ENCODE measurements at regions not wholly inside any gene's neighbourhood (a gene's known extent, or its start where the extent isn't known, plus 50 kb on each side); places are given as distances from the start of the nearest gene placed in this dataset.
"Not testable (repeated sequence)": the region's sequence is repeated elsewhere in the genome, so short reads cannot be mapped to it uniquely, and the experiment has no call there.

DNA sequence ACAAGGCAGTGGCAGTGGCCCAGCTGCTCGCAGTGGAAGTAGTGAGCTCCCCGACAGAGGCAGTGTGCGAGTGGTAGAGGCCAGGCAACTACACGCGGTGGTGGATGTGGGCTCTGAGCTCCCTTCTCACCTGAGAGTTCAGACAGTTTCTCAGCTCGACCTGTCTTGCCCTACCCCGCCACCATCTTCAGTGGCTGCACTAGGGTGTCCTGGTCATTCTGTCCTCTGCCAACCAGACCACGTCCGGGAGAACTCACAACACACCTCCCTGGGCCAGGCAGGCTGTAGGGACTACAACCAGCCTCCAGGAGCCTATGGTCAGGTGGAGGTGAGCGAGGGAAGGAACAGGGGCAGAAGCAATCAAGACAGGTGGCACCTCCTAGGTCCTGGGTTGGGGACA, 106.3 kb upstream of the SMAD3 start:
- in situ Hi-C loops (cut with MboI; ENCODE audit: low sequenced_read_pairs) = no loop called here

GRCh38 chr15:66959875-66960274, 105.5 kb upstream of the SMAD3 start:
- in situ Hi-C loops (cut with MboI; ENCODE audit: low sequenced_read_pairs) = no loop called here

GRCh38 chr15:66960519-66960918, 104.9 kb upstream of the SMAD3 start:
- in situ Hi-C loops (cut with MboI; ENCODE audit: low sequenced_read_pairs) = no loop called here

- in situ Hi-C loops (cut with MboI; ENCODE audit: low sequenced_read_pairs) = no loop called here
Measured at GRCh38 chr15:66961407-66961884, 104.0 kb upstream of the SMAD3 start.

GRCh38 chr15:66961901-66962300, 103.5 kb upstream of the SMAD3 start:
- in situ Hi-C loops (cut with MboI; ENCODE audit: low sequenced_read_pairs) = no loop called here

DNA sequence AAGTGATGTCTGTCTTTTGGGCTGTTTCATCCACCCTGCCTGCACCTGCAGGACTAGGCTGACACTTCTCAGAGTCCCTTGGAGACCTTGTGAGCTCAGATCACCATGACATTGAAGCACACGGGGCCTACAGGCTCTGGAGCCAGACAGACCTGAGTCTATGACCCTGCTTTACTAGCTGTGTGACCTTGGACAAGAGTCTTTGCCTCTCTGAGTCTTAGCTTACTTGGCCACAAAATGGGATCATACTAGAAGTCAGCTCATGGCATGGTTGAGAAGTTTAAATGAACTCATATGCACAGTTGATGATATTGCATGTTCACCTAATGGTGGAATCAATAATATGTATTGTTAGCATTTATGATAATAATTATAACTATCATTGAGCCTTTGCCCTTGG, 102.9 kb upstream of the SMAD3 start:
- in situ Hi-C loops (cut with MboI; ENCODE audit: low sequenced_read_pairs) = no loop called here

DNA sequence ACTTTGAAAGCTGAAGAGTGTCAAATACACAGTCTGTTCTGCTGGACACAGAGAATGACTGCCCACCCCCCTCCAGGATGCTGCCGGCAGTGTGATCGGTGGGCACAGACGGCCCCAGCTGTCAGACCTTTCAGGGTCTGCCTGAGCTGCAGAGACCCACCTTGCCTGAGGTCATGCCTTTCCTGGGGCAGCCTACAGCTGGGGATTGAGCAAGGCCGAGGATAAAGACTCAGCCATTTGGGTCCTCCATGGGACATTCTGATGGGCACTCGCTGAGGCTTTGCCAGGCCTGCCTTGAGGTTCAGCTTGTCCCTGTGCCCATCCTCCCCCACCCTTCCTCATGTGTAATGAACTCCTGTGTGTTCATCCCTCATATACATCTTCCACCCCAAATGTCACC, 102.3 kb upstream of the SMAD3 start:
- in situ Hi-C loops (cut with MboI; ENCODE audit: low sequenced_read_pairs) = no loop called here

- in situ Hi-C loops (cut with MboI; ENCODE audit: low sequenced_read_pairs) = no loop called here
Measured at GRCh38 chr15:66963710-66964109, 101.7 kb upstream of the SMAD3 start.

- in situ Hi-C loops (cut with MboI; ENCODE audit: low sequenced_read_pairs) = no loop called here
Measured at GRCh38 chr15:66964111-66964738, 101.2 kb upstream of the SMAD3 start.

DNA sequence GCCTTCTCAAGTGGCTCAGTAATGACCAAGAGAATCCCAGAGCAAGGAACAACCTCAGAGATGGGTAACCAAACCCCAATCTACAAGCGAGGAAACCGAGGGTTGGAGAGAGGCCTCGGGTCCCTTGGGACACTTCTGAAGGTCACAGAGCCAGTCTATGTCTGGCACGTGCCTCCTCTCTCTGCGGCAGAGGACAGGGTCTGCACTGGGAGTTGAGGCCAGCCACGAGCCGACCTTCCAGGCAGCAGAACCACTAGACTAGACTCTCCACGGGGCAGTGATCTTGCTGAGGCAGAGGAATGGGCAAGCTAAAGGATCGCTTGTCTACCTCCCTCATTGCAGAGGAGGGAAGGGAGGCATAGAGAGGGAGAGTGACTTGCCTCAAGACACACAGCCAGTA, 100.6 kb upstream of the SMAD3 start:
- in situ Hi-C loops (cut with MboI; ENCODE audit: low sequenced_read_pairs) = no loop called here

DNA sequence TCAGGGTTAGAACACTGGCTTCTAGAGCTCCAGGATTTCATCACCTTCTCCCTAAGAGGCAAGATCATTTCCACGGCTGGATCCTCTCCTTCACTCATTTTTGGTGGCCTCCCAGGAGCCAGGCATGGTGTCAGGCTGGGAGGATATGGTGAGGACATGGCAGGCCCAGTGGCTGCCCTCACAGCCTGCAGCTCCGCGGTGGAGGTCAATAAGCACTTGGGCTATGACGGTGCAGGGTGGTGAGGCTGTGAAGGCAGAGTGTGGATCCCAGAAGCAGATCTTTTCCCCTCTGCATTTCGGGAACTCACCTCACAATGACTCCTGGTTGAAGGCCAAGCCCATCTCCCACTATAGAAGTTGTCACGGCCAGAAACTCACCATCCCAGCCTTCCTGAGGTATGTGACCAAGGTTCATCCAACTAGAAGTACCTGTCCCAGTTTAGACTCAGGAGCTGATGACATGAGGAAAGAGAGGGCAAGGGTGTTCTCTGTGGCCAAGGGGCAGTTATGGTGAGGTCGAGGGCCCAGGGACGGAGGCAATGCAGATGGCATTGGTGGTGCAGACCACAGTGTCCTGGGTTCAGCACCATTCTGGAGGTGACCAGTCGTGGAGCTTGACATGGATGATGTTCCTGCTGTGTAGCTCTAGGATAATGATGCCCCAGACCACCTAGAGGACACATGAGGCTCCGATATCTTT, 100.1 kb upstream of the SMAD3 start:
- in situ Hi-C loops (cut with MboI; ENCODE audit: low sequenced_read_pairs) = no loop called here

GRCh38 chr15:66966256-66966655, 99.1 kb upstream of the SMAD3 start:
- in situ Hi-C loops (cut with MboI; ENCODE audit: low sequenced_read_pairs) = no loop called here

- in situ Hi-C loops (cut with MboI; ENCODE audit: low sequenced_read_pairs) = no loop called here
Measured at GRCh38 chr15:66968806-66969596, 96.4 kb upstream of the SMAD3 start.

DNA sequence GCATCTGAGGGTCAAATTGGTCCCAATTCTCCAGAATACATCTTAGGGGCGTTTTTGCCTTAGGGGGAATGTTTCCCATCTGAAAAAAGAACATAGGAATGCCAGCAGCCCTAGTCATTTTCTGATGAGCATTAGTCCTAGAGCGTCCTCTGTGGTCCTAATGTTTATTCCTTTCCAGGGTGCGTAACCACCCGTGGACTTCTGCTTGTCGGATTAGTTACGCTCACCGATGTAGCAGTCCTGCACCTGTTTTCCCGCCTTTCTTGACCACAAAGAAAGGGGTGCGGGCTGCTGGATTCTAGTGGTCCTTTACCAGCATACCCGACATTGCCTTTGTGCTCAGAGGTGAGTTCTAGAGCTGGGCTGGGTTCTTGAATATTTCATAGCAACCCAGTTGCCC, 91.3 kb upstream of the SMAD3 start:
- in situ Hi-C loops (cut with MboI; ENCODE audit: low sequenced_read_pairs) = not testable (repeated sequence)

GRCh38 chr15:66976106-66976640, 89.2 kb upstream of the SMAD3 start:
- in situ Hi-C loops (cut with MboI; ENCODE audit: low sequenced_read_pairs) = not testable (repeated sequence)

- in situ Hi-C loops (cut with MboI; ENCODE audit: low sequenced_read_pairs) = not testable (repeated sequence)
Measured at GRCh38 chr15:66980326-66980725, 85.1 kb upstream of the SMAD3 start.

GRCh38 chr15:66981771-66982170, 83.6 kb upstream of the SMAD3 start:
- in situ Hi-C loops (cut with MboI; ENCODE audit: low sequenced_read_pairs) = no loop called here

GRCh38 chr15:66982250-66982649, 83.2 kb upstream of the SMAD3 start:
- in situ Hi-C loops (cut with MboI; ENCODE audit: low sequenced_read_pairs) = no loop called here

- in situ Hi-C loops (cut with MboI; ENCODE audit: low sequenced_read_pairs) = no loop called here
Measured at GRCh38 chr15:66982816-66983215, 82.6 kb upstream of the SMAD3 start.

DNA sequence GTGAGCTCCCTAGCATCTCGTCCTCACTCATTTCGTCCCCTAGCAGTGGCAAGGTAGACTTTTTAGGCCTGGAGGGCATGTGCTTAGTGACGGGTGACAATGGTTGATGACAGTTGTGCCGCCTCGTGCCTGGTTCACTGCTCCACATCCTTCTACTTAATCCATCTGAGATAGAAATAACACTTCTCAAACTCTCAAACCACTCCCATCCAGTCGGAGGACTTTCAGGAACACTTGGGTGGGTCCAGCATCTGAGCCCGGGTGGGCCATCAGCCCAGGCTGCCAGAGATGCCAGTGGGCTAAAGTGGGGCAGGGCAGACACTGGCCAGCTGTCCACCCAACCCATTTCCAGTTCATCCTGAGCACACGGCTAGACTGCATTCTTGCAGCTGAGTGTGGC, 79.7 kb upstream of the SMAD3 start:
- in situ Hi-C loops (cut with MboI; ENCODE audit: low sequenced_read_pairs) = no loop called here

GRCh38 chr15:66986951-66987350, 78.5 kb upstream of the SMAD3 start:
- in situ Hi-C loops (cut with MboI; ENCODE audit: low sequenced_read_pairs) = no loop called here

DNA sequence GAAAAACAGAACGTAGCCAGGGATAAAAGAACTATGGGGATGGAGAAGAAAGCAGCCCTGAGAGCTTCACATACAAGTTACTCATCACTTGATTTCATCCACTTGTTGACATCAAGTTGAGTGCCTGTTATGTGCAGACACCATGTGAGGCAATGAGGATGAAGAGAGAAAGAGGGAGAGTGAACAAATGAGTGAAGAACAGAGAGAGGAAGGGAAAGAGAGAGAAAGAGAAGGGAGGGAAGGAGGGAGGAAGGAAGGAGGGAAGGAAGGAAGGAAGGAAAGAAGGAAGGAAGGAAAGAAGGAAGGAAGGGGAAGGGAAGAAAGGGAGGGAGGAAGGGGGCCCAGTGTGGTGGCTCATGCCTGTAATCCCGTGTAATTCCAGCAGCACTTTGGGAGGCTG, 72.3 kb upstream of the SMAD3 start:
- in situ Hi-C loops (cut with MboI; ENCODE audit: low sequenced_read_pairs) = no loop called here
